ENCODE measurements at regions not wholly inside any gene's neighbourhood (a gene's known extent, or its start where the extent isn't known, plus 50 kb on each side); places are given as distances from the start of the nearest gene placed in this dataset.

- Histone ChIP-seq H4K20me1 (ENCODE audit: insufficient read depth, low read length) (no peaks in the 10 kb centered on the region), H3K9me2 (replicated peaks; ENCODE audit: insufficient read depth, low read length) (no peaks in the 10 kb centered on the region), H3K27ac (ENCODE audit: low read length) (no peak overlapping the region), H3K79me2 (ENCODE audit: low read length) (no peaks in the 10 kb centered on the region), H3F3A (ENCODE audit: insufficient read depth, low read length) (no peaks in the 10 kb centered on the region), H3K36me3 (replicated peaks; ENCODE audit: insufficient read depth, low read length) (no peaks in the 10 kb centered on the region), H3K27me3 (replicated peaks; ENCODE audit: insufficient read depth, low read length) (no peaks in the 10 kb centered on the region), H3K9me3 (replicated peaks; ENCODE audit: insufficient read depth, low read length) (no peaks in the 10 kb centered on the region), H3K4me2 (ENCODE audit: low read depth, low read length) (no peak overlapping the region), H3K4me1 (ENCODE audit: low read length) (no peaks in the 10 kb centered on the region), H3K4me3 (ENCODE audit: low read length) (no peak overlapping the region), H2AFZ (ENCODE audit: low read length) (no peak overlapping the region), H3K9ac (ENCODE audit: low read length) (no peak overlapping the region)
- no peak for DNase-seq
- TF ChIP-seq EZH2 (optimal IDR thresholded peaks at IDR 0.05; ENCODE audit: low read depth, low read length), result no peak
- TF ChIP-seq CTCF (IDR thresholded peaks at IDR 0.05; ENCODE audit: low read length), result no peak
- no peak for TF ChIP-seq EZH2phosphoT487 (IDR thresholded peaks at IDR 0.05; ENCODE audit: low read length)
Observed at GRCh38 chr11:32032052-32032451, 58.8 kb upstream of the RCN1 start.

- DNase-seq, result no peak
- Histone ChIP-seq H3F3A (ENCODE audit: insufficient read depth, low read length) (no peaks in the 10 kb centered on the region), H3K27me3 (replicated peaks; ENCODE audit: insufficient read depth, low read length) (no peaks in the 10 kb centered on the region), H3K79me2 (ENCODE audit: low read length) (no peaks in the 10 kb centered on the region), H2AFZ (ENCODE audit: low read length) (no peak overlapping the region), H3K4me3 (ENCODE audit: low read length) (no peak overlapping the region), H3K4me1 (ENCODE audit: low read length) (no peaks in the 10 kb centered on the region), H4K20me1 (ENCODE audit: insufficient read depth, low read length) (no peaks in the 10 kb centered on the region), H3K9me2 (replicated peaks; ENCODE audit: insufficient read depth, low read length) (no peaks in the 10 kb centered on the region), H3K9ac (ENCODE audit: low read length) (no peak overlapping the region), H3K9me3 (replicated peaks; ENCODE audit: insufficient read depth, low read length) (no peaks in the 10 kb centered on the region), H3K36me3 (replicated peaks; ENCODE audit: insufficient read depth, low read length) (no peaks in the 10 kb centered on the region), H3K27ac (ENCODE audit: low read length) (no peak overlapping the region), H3K4me2 (ENCODE audit: low read depth, low read length) (no peak overlapping the region)
- no peak for TF ChIP-seq EZH2 (optimal IDR thresholded peaks at IDR 0.05; ENCODE audit: low read depth, low read length)
- no peak for TF ChIP-seq CTCF (IDR thresholded peaks at IDR 0.05; ENCODE audit: low read length)
- TF ChIP-seq EZH2phosphoT487 (IDR thresholded peaks at IDR 0.05; ENCODE audit: low read length), result no peak
Observed at GRCh38 chr11:32030875-32031503, 59.9 kb upstream of the RCN1 start.

- TF ChIP-seq EZH2 (optimal IDR thresholded peaks at IDR 0.05; ENCODE audit: low read depth, low read length), result no peak
- no peak for TF ChIP-seq CTCF (IDR thresholded peaks at IDR 0.05; ENCODE audit: low read length)
- TF ChIP-seq EZH2phosphoT487 (IDR thresholded peaks at IDR 0.05; ENCODE audit: low read length), result no peak
- H3K36me3 ChIP-seq (replicated peaks; ENCODE audit: insufficient read depth, low read length), result no peaks in the 10 kb centered on the region
Observed at GRCh38 chr11:32029721-32030120, 61.2 kb upstream of the RCN1 start.

More at GRCh38 chr11:32029721-32030120, 61.2 kb upstream of the RCN1 start:
- H3K9me2 ChIP-seq (replicated peaks; ENCODE audit: insufficient read depth, low read length), result no peaks in the 10 kb centered on the region
- H3K9ac ChIP-seq (ENCODE audit: low read length), result no peak overlapping the region
- H3K4me3 ChIP-seq (ENCODE audit: low read length), result no peak overlapping the region
- H4K20me1 ChIP-seq (ENCODE audit: insufficient read depth, low read length), result no peaks in the 10 kb centered on the region
- no peaks in the 10 kb centered on the region for H3K79me2 ChIP-seq (ENCODE audit: low read length)
- no peaks in the 10 kb centered on the region for H3K27me3 ChIP-seq (replicated peaks; ENCODE audit: insufficient read depth, low read length)
- H3F3A ChIP-seq (ENCODE audit: insufficient read depth, low read length), result no peaks in the 10 kb centered on the region
- no peak overlapping the region for H3K4me2 ChIP-seq (ENCODE audit: low read depth, low read length)
- no peak overlapping the region for H2AFZ ChIP-seq (ENCODE audit: low read length)
- H3K9me3 ChIP-seq (replicated peaks; ENCODE audit: insufficient read depth, low read length), result no peaks in the 10 kb centered on the region
- no peak for DNase-seq
- H3K4me1 ChIP-seq (ENCODE audit: low read length), result no peaks in the 10 kb centered on the region
- no peak overlapping the region for H3K27ac ChIP-seq (ENCODE audit: low read length)

Data from MM.1S (cell line).